Esophagus (tissue), 2 donors: ENCODE measurements at regions not wholly inside any gene's neighbourhood (a gene's known extent, or its start where the extent isn't known, plus 50 kb on each side); places are given as distances from the start of the nearest gene placed in this dataset.

Experiments used
- H3K27ac ChIP-seq, 2 donors: one replicate each; pipeline ENCODE4 v1.5.1; 2013; ENCODE audit warnings: low read depth in 2 of 2, mild to moderate bottlenecking in 2 of 2, inconsistent platforms in 1 of 2, low read length in 1 of 2, moderate library complexity in 1 of 2
- H3K27me3 ChIP-seq, 2 donors: one replicate each; pipeline ENCODE4 v1.6.1; 2013; ENCODE audit warnings: low read length in 2 of 2, control low read depth in 1 of 2, mild to moderate bottlenecking in 1 of 2; ENCODE audit not compliant: insufficient read depth in 2 of 2, control insufficient read depth in 1 of 2
- H3K36me3 ChIP-seq, 2 donors: one replicate each; pipeline ENCODE4 v1.6.1; 2013; ENCODE audit warnings: low read length in 1 of 2; ENCODE audit not compliant: control insufficient read depth in 2 of 2, insufficient read depth in 2 of 2
- H3K4me1 ChIP-seq, 2 donors: one replicate each; pipeline ENCODE4 v1.6.1; 2013; ENCODE audit warnings: low read length in 1 of 2; ENCODE audit not compliant: control insufficient read depth in 2 of 2, insufficient read depth in 2 of 2
- H3K4me3 ChIP-seq, 2 donors: one replicate each; pipeline ENCODE4 v1.5.1; 2013; ENCODE audit warnings: low read length in 2 of 2, mild to moderate bottlenecking in 2 of 2, low read depth in 1 of 2, moderate library complexity in 1 of 2
- H3K9me3 ChIP-seq, 2 donors: one replicate each; pipeline ENCODE4 v1.6.1; 2013; ENCODE audit warnings: mild to moderate bottlenecking in 2 of 2, low read depth in 1 of 2, low read length in 1 of 2, moderate library complexity in 1 of 2; ENCODE audit not compliant: control insufficient read depth in 2 of 2, insufficient read depth in 1 of 2
- WGBS, 2 donors: extraction: QIAGEN DNeasy Blood & Tissue Kit; methylation state at CpG; one replicate each; pipeline ENCODE4 v1.1.7; 2013; 5-methylcytosine and 5-hydroxymethylcytosine counted together
- donor health status: healthy with polysubstance abuse.
- donor health status: Bipolar disorder and iron deficiency.

GRCh38 chr6:45830441-45831139, 185.1 kb downstream of the CLIC5 start:
- Histone ChIP-seq H3K4me3 (no peak overlapping the region), H3K4me1 (peaks cover 0 to 2% of the 10 kb centered on the region in 2 donors), H3K27ac (no peak overlapping the region), H3K36me3 (no peaks in the 10 kb centered on the region), H3K9me3 (no peaks in the 10 kb centered on the region), H3K27me3 (no peaks in the 10 kb centered on the region)
- 47 to 49% methylated on average over 9 of the region's 9 CpGs for WGBS, 2 donors

GRCh38 chr6:45829873-45830272, 185.8 kb downstream of the CLIC5 start:
- 88 to 92% methylated on average over 1 of the region's 1 CpG for WGBS, 2 donors
- H3K27me3 ChIP-seq = no peaks in the 10 kb centered on the region
- no peak overlapping the region for H3K27ac ChIP-seq
- no peaks in the 10 kb centered on the region for H3K9me3 ChIP-seq
- no peak overlapping the region for H3K4me3 ChIP-seq
- peaks cover 0 to 2% of the 10 kb centered on the region in 2 donors for H3K4me1 ChIP-seq
- H3K36me3 ChIP-seq = no peaks in the 10 kb centered on the region

- no peaks in the 10 kb centered on the region for H3K9me3 ChIP-seq
- H3K27me3 ChIP-seq = no peaks in the 10 kb centered on the region
- no peaks in the 10 kb centered on the region for H3K36me3 ChIP-seq
- no peak overlapping the region for H3K27ac ChIP-seq
- WGBS, 2 donors = 74 to 81% methylated on average over 7 of the region's 7 CpGs
- H3K4me3 ChIP-seq = no peak overlapping the region
- H3K4me1 ChIP-seq = peaks cover 0 to 2% of the 10 kb centered on the region in 2 donors
These were observed 187.6 kb downstream of the CLIC5 start for GRCh38 chr6:45827952-45828530.

GRCh38 chr6:45822873-45823272, 192.8 kb downstream of the CLIC5 start:
- WGBS, 2 donors = 84 to 86% methylated on average over 4 of the region's 4 CpGs

GRCh38 chr6:45822246-45822812, 193.3 kb downstream of the CLIC5 start:
- no peak overlapping the region for H3K4me3 ChIP-seq
- H3K4me1 ChIP-seq = no peaks in the 10 kb centered on the region
- no peaks in the 10 kb centered on the region for H3K27me3 ChIP-seq
- no peaks in the 10 kb centered on the region for H3K36me3 ChIP-seq
- no peaks in the 10 kb centered on the region for H3K9me3 ChIP-seq
- 72 to 79% methylated on average over 5 of the region's 5 CpGs for WGBS, 2 donors
- no peak overlapping the region for H3K27ac ChIP-seq

More at GRCh38 chr6:45822873-45823272, 192.8 kb downstream of the CLIC5 start:
- Histone ChIP-seq H3K9me3 (no peaks in the 10 kb centered on the region), H3K4me1 (no peaks in the 10 kb centered on the region), H3K36me3 (no peaks in the 10 kb centered on the region), H3K27me3 (no peaks in the 10 kb centered on the region), H3K4me3 (no peak overlapping the region), H3K27ac (no peak overlapping the region)

GRCh38 chr6:45818655-45819054, 197.0 kb downstream of the CLIC5 start:
- Histone ChIP-seq H3K27ac (no peak overlapping the region), H3K4me1 (no peaks in the 10 kb centered on the region), H3K9me3 (no peaks in the 10 kb centered on the region), H3K4me3 (no peak overlapping the region), H3K36me3 (no peaks in the 10 kb centered on the region), H3K27me3 (no peaks in the 10 kb centered on the region)
- 81 to 86% methylated on average over 4 of the region's 4 CpGs for WGBS, 2 donors

- Histone ChIP-seq H3K4me1 (no peaks in the 10 kb centered on the region), H3K36me3 (no peaks in the 10 kb centered on the region), H3K27me3 (no peaks in the 10 kb centered on the region), H3K9me3 (no peaks in the 10 kb centered on the region), H3K4me3 (no peak overlapping the region), H3K27ac (no peak overlapping the region)
- WGBS, 2 donors = 77 to 78% methylated on average over 11 of the region's 11 CpGs
These were observed 198.9 kb downstream of the CLIC5 start for GRCh38 chr6:45816674-45817297.

GRCh38 chr6:45815466-45816125, 200.1 kb downstream of the CLIC5 start:
- no peaks in the 10 kb centered on the region for H3K36me3 ChIP-seq
- 88% methylated on average over 13 of the region's 13 CpGs for WGBS, 2 donors
- H3K9me3 ChIP-seq = no peaks in the 10 kb centered on the region
- no peaks in the 10 kb centered on the region for H3K4me1 ChIP-seq
- H3K27me3 ChIP-seq = no peaks in the 10 kb centered on the region
- no peak overlapping the region for H3K4me3 ChIP-seq
- no peak overlapping the region for H3K27ac ChIP-seq

GRCh38 chr6:45814772-45815171, 200.9 kb downstream of the CLIC5 start:
- H3K4me3 ChIP-seq = no peak overlapping the region
- no peaks in the 10 kb centered on the region for H3K9me3 ChIP-seq
- H3K36me3 ChIP-seq = no peaks in the 10 kb centered on the region
- H3K27ac ChIP-seq = no peak overlapping the region
- WGBS, 2 donors = 79 to 89% methylated on average over 2 of the region's 2 CpGs
- H3K4me1 ChIP-seq = no peaks in the 10 kb centered on the region
- no peaks in the 10 kb centered on the region for H3K27me3 ChIP-seq
